ENCODE measurements at regions not wholly inside any gene's neighbourhood (a gene's known extent, or its start where the extent isn't known, plus 50 kb on each side); places are given as distances from the start of the nearest gene placed in this dataset.

DNA sequence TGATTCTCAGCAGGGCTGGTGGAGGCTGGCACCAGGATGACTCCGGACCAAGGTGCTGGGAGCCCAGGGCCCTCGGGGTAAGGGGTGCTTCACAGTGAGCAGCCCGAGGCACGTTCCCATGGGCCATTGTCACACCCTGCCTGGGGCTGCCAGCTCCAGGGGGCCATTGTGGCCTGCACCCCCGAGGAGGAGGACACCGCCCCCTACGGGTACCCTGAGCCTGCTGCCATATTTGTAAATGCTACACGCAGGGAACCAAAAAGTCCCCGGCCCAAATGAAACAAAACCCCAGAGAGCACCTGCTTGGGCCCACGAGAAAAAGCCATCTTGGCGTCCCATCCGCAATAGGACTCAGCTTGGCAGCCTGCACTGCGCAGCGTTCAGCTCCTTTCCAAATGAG lies 64.7 kb upstream of the GATA5 start:
- Histone ChIP-seq H3K4me1 (no peaks in the 10 kb centered on the region), H3K4me2 (no peak overlapping the region), H3K4me3 (no peak overlapping the region), H3K27ac (no peak overlapping the region), H3K9me3 (peaks cover 5% of the 10 kb centered on the region; the same call in 1 of the 3 replicates)
- TF ChIP-seq USF2 (IDR thresholded peaks at IDR 0.05) (no peak), RNF2 (IDR thresholded peaks at IDR 0.05; ENCODE audit: borderline replicate concordance, low read depth) (no peak), RARB (CRISPR knock-in tag; IDR thresholded peaks at IDR 0.05) (no peak), CHD2 (IDR thresholded peaks at IDR 0.05; ENCODE audit: low read length, partially characterized antibody) (no peak), NFE2L2 (conservative IDR thresholded peaks at IDR 0.05; ENCODE audit: low read length) (no peak), REST (IDR thresholded peaks at IDR 0.05) (no peak), JUN (IDR thresholded peaks at IDR 0.05) (no peak), FOSB (CRISPR knock-in tag; IDR thresholded peaks at IDR 0.05) (no peak)
- TF ChIP-seq, protein P1, sequence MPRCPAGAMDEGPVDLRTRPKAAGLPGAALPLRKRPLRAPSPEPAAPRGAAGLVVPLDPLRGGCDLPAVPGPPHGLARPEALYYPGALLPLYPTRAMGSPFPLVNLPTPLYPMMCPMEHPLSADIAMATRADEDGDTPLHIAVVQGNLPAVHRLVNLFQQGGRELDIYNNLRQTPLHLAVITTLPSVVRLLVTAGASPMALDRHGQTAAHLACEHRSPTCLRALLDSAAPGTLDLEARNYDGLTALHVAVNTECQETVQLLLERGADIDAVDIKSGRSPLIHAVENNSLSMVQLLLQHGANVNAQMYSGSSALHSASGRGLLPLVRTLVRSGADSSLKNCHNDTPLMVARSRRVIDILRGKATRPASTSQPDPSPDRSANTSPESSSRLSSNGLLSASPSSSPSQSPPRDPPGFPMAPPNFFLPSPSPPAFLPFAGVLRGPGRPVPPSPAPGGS (IDR thresholded peaks at IDR 0.05): no peak
- DNase-seq (ENCODE audit: low read depth in 1 of 2, low spot score in 1 of 2): no peak
- WGBS (ENCODE audit: missing lambda C conversion rate): 68% methylated on average over 9 of the region's 14 CpGs
- POLR2A ChIA-PET: no interaction called here
- ATAC-seq: no peak
- FAIRE-seq: no peak
- CTCF ChIA-PET: interaction anchor here (0.8 to 2.3 kb wide), 6 partner anchors 9 to 76 kb away, joined by 3 to 10 read pairs (median 5); no protein-coding TSS in a partner anchor

DNA sequence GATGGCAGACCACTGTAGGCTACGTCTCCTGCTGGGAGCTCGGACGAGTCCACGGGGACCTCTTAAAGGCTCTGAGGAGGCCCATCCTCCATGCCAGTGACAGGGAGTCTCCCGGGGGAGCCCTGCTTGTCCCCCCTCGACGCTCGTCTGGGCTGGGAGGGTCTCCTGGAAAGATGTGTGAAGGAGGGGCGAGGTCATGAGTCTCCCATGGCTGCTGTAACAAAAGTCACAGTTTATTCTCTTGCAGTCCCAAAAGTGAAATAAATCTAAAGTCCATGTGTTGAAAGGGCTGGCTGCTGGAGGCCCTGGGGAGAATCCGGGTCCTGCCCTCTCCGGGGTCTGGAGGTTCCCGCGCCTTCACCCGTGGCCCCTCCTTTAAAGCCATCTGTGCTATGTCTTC lies 67.1 kb upstream of the GATA5 start:
- no peak for ATAC-seq
- Histone ChIP-seq H3K4me1 (no peaks in the 10 kb centered on the region), H3K9me3 (peaks cover 5% of the 10 kb centered on the region; the same call in 1 of the 3 replicates), H3K4me2 (no peak overlapping the region), H3K4me3 (no peak overlapping the region), H3K27ac (no peak overlapping the region)
- 50% methylated on average over 14 of the region's 14 CpGs for WGBS (ENCODE audit: missing lambda C conversion rate)
- POLR2A ChIA-PET: no interaction called here
- no peak for DNase-seq (ENCODE audit: low read depth in 1 of 2, low spot score in 1 of 2)
- CTCF ChIA-PET: interaction anchor here (0.9 to 1.5 kb wide), 2 partner anchors 11 to 16 kb away, joined by 3 to 4 read pairs; no protein-coding TSS in a partner anchor
- FAIRE-seq: no peak
- TF ChIP-seq HOXB13 (CRISPR knock-in tag; IDR thresholded peaks at IDR 0.05; ENCODE audit: low read depth) (no peak), REST (IDR thresholded peaks at IDR 0.05) (no peak), EP300 (IDR thresholded peaks at IDR 0.05) (no peak), NPAS2 (CRISPR knock-in tag; IDR thresholded peaks at IDR 0.05; ENCODE audit: borderline replicate concordance) (no peak), ZC3H11A (IDR thresholded peaks at IDR 0.05) (no peak)
- TF ChIP-seq, protein P1 (IDR thresholded peaks at IDR 0.05): no peak

All from A549 (cell line).